Left renal cortex interstitium (tissue), 4 donors: ENCODE measurements at regions not wholly inside any gene's neighbourhood (a gene's known extent, or its start where the extent isn't known, plus 50 kb on each side); places are given as distances from the start of the nearest gene placed in this dataset.

ENCODE experiments used
- DNase-seq, 4 donors: peaks; one replicate each; pipeline ENCODE4 v3.0.0-alpha.2; 2013; ENCODE audit warnings: low read depth in 4 of 4, low spot score in 2 of 4, missing footprints in 1 of 4

GRCh38 chr13:40129467-40129866 lies 474.0 kb downstream of the COG6 start:
- no peak for DNase-seq

- DNase-seq: no peak
Measured at GRCh38 chr13:40130871-40131636, 475.6 kb downstream of the COG6 start.

- no peak for DNase-seq
Measured at GRCh38 chr13:40132249-40132648, 476.8 kb downstream of the COG6 start.

- no peak for DNase-seq
Measured at GRCh38 chr13:40136896-40137295, 481.4 kb downstream of the COG6 start.

GRCh38 chr13:40137400-40137799 lies 481.9 kb downstream of the COG6 start:
- no peak for DNase-seq

GRCh38 chr13:40139896-40140520 lies 484.5 kb downstream of the COG6 start:
- DNase-seq: no peak

- DNase-seq: no peak
Measured at GRCh38 chr13:40141859-40142555, 486.5 kb downstream of the COG6 start.

- no peak for DNase-seq
Measured at GRCh38 chr13:40143106-40143505, 487.6 kb downstream of the COG6 start.

GRCh38 chr13:40143559-40143958 lies 488.1 kb downstream of the COG6 start:
- no peak for DNase-seq

- DNase-seq: no peak
Measured at GRCh38 chr13:40145139-40145538, 489.7 kb downstream of the COG6 start.

GRCh38 chr13:40146063-40146462 lies 490.6 kb downstream of the COG6 start:
- no peak for DNase-seq

GRCh38 chr13:40146611-40147117 lies 491.2 kb downstream of the COG6 start:
- no peak for DNase-seq

- no peak for DNase-seq
Measured at GRCh38 chr13:40148101-40148500, 492.6 kb downstream of the COG6 start.

- DNase-seq: no peak
Measured at GRCh38 chr13:40148742-40149141, 493.3 kb downstream of the COG6 start.

- peak in 2 of 4 donors; percentile 25 to 34 for DNase-seq
Measured at GRCh38 chr13:40149611-40150274, 494.3 kb downstream of the COG6 start.

GRCh38 chr13:40151673-40152072 lies 496.2 kb downstream of the COG6 start:
- no peak for DNase-seq

GRCh38 chr13:40152145-40152544 lies 496.7 kb downstream of the COG6 start:
- DNase-seq: no peak

- DNase-seq: no peak
Measured at GRCh38 chr13:40152922-40153321, 497.5 kb downstream of the COG6 start.

- no peak for DNase-seq
Measured at GRCh38 chr13:40153516-40153915, 498.1 kb downstream of the COG6 start.

GRCh38 chr13:40155201-40155600 lies 499.7 kb downstream of the COG6 start:
- DNase-seq: no peak

GRCh38 chr13:40158218-40158617 lies 502.8 kb downstream of the COG6 start:
- DNase-seq: no peak
